Neuronal stem cell (in vitro differentiated cells): ENCODE measurements at regions not wholly inside any gene's neighbourhood (a gene's known extent, or its start where the extent isn't known, plus 50 kb on each side); places are given as distances from the start of the nearest gene placed in this dataset.

ENCODE experiments used
- DNase-seq: peaks from one replicate; pipeline ENCODE4 v3.0.0-alpha.2; 2013; ENCODE audit warnings: low spot score
- H2AFZ ChIP-seq: one replicate; pipeline ENCODE4 v1.6.1; 2013; ENCODE audit warnings: mild to moderate bottlenecking, low read length, inconsistent platforms
- H2AK5ac ChIP-seq: 2 replicates; pipeline ENCODE4 v1.6.1; 2013; ENCODE audit warnings: low read depth, mild to moderate bottlenecking, inconsistent platforms, low read length, moderate library complexity, mixed read lengths
- H2BK120ac ChIP-seq: 2 replicates; pipeline ENCODE4 v1.6.1; 2013; ENCODE audit warnings: low read depth, mild to moderate bottlenecking, inconsistent platforms, low read length, moderate library complexity, mixed read lengths
- H2BK12ac ChIP-seq: one replicate; pipeline ENCODE4 v1.6.1; 2013; ENCODE audit warnings: low read length, inconsistent platforms
- H2BK15ac ChIP-seq: 2 replicates; pipeline ENCODE4 v1.6.1; 2013; ENCODE audit warnings: mild to moderate bottlenecking, low read length, inconsistent platforms, mixed read lengths
- H2BK5ac ChIP-seq: one replicate; pipeline ENCODE4 v1.6.1; 2013; ENCODE audit warnings: inconsistent platforms, mild to moderate bottlenecking, low read length, moderate library complexity
- H3K14ac ChIP-seq: one replicate; pipeline ENCODE4 v1.6.1; 2013; ENCODE audit warnings: low read length, inconsistent platforms
- H3K18ac ChIP-seq: 2 replicates; pipeline ENCODE4 v1.6.1; 2013; ENCODE audit warnings: low read length, inconsistent platforms
- H3K23ac ChIP-seq: 2 replicates; pipeline ENCODE4 v1.6.1; 2013; ENCODE audit warnings: low read depth, mild to moderate bottlenecking, mixed read lengths, low read length, inconsistent platforms; ENCODE audit not compliant: poor library complexity
- H3K27ac ChIP-seq: replicated peaks from 3 replicates; pipeline ENCODE4 v1.5.1; 2013; ENCODE audit warnings: low read length, inconsistent platforms
- H3K27me3 ChIP-seq, 3 experiments: 2 replicates each; pipeline ENCODE4 v1.6.1; 2013; ENCODE audit warnings: low read length in 3 of 3, mild to moderate bottlenecking in 2 of 3, inconsistent platforms in 1 of 3, low read depth in 1 of 3, mixed read lengths in 1 of 3, moderate library complexity in 1 of 3; ENCODE audit not compliant: control insufficient read depth in 3 of 3, insufficient read depth in 3 of 3
- H3K36me3 ChIP-seq, 2 donors: replicated peaks in 1 of 2; 2 replicates each; pipeline ENCODE4 v1.6.1; 2013; ENCODE audit warnings: low read length in 2 of 2; ENCODE audit not compliant: control insufficient read depth in 2 of 2, insufficient read depth in 2 of 2
- H3K4ac ChIP-seq: 2 replicates; pipeline ENCODE4 v1.6.1; 2013; ENCODE audit warnings: inconsistent platforms, mild to moderate bottlenecking, low read length, moderate library complexity
- H3K4me1 ChIP-seq, 2 donors: 1 replicate in 1 of 2; 2 replicates in 1 of 2; pipeline ENCODE4 v1.6.1; 2013; ENCODE audit warnings: low read length in 2 of 2, low read depth in 1 of 2; ENCODE audit not compliant: control insufficient read depth in 2 of 2, insufficient read depth in 1 of 2
- H3K4me2 ChIP-seq: one replicate; pipeline ENCODE4 v1.6.1; 2013; ENCODE audit warnings: mild to moderate bottlenecking, low read length, inconsistent platforms; ENCODE audit not compliant: insufficient read depth, poor library complexity, severe bottlenecking
- H3K4me3 ChIP-seq, 2 donors: 2 replicates each; pipeline ENCODE4 v1.5.1; 2013; ENCODE audit warnings: low read length in 2 of 2, mild to moderate bottlenecking in 2 of 2, inconsistent platforms in 1 of 2, moderate library complexity in 1 of 2
- H3K79me1 ChIP-seq: one replicate; pipeline ENCODE4 v1.6.1; 2013; ENCODE audit warnings: low read depth, mild to moderate bottlenecking, inconsistent platforms, low read length, moderate library complexity
- H3K9ac ChIP-seq: one replicate; pipeline ENCODE4 v1.6.1; 2013; ENCODE audit warnings: mild to moderate bottlenecking, low read depth, low read length, inconsistent platforms; ENCODE audit not compliant: poor library complexity
- H3K9me3 ChIP-seq, 2 donors: replicated peaks in 1 of 2; 2 replicates each; pipeline versions ENCODE3 to v1.6.1; 2013; ENCODE audit warnings: low read length in 2 of 2, mild to moderate bottlenecking in 2 of 2, inconsistent platforms in 1 of 2, low read depth in 1 of 2, mixed read lengths in 1 of 2, moderate library complexity in 1 of 2; ENCODE audit not compliant: control insufficient read depth in 2 of 2, insufficient read depth in 1 of 2
- H4K8ac ChIP-seq: one replicate; pipeline ENCODE4 v1.6.1; 2013; ENCODE audit warnings: low read depth, mild to moderate bottlenecking, inconsistent platforms, low read length, moderate library complexity
- H4K91ac ChIP-seq: one replicate; pipeline ENCODE4 v1.6.1; 2013; ENCODE audit warnings: low read length, low read depth, mild to moderate bottlenecking, inconsistent platforms; ENCODE audit not compliant: poor library complexity
- WGBS, 2 donors: extraction: QIAGEN DNeasy Blood & Tissue Kit; methylation state at CpG; one replicate each; pipeline ENCODE4 v1.1.7; 2013; ENCODE audit warnings: missing lambda C conversion rate in 2 of 2, mixed read lengths in 1 of 2; ENCODE audit not compliant: insufficient read length in 2 of 2, insufficient replicate concordance in 1 of 2; ENCODE audit errors: extremely low coverage in 2 of 2; 5-methylcytosine and 5-hydroxymethylcytosine counted together

- Histone ChIP-seq H3K9me3 (no peaks in the 10 kb centered on the region), H3K4me3 (no peak overlapping the region), H2BK120ac (no peak overlapping the region), H3K23ac (no peak overlapping the region), H3K36me3 (peaks cover 0 to 3% of the 10 kb centered on the region in 2 donors), H2BK5ac (no peak overlapping the region), H3K4ac (no peak overlapping the region), H2BK15ac (no peak overlapping the region), H3K79me1 (no peaks in the 10 kb centered on the region), H3K14ac (no peak overlapping the region), H2BK12ac (no peak overlapping the region), H3K4me1 (no peaks in the 10 kb centered on the region), H4K91ac (no peak overlapping the region), H3K4me2 (no peak overlapping the region), H4K8ac (no peak overlapping the region), H3K18ac (no peak overlapping the region), H3K27ac (no peak overlapping the region), H2AK5ac (no peak overlapping the region), H3K9ac (no peak overlapping the region), H3K27me3 (peaks cover 0 to 2% (median 0%) of the 10 kb centered on the region in 3 experiments), H2AFZ (no peak overlapping the region)
- no peak for DNase-seq
- no CpG with 5 or more reads among the region's 8 CpGs for WGBS, 2 donors
Measured at GRCh38 chr1:38524025-38524641, 335.4 kb downstream of the RRAGC start.

DNA sequence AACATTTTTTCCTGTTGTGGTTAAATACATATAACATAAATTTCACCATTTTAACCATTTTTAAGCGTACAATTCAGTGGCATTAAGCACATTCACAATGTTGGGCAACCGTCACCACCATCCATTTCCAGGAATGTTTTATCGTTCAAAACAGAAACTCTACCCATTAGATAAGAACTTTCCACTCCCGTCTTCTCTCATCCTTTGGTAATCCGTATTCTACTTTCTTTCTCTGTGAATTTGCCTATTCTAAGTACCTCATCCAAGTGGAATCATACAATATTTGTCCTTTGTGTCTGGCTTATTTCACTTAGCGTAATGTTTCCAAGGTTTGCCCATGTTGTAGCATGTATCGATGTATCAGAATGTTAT lies 336.0 kb downstream of the RRAGC start:
- no peak overlapping the region for H2BK12ac ChIP-seq
- H3K9me3 ChIP-seq = no peaks in the 10 kb centered on the region
- no peak overlapping the region for H3K4ac ChIP-seq
- H3K9ac ChIP-seq = no peak overlapping the region
- DNase-seq = no peak
- H3K18ac ChIP-seq = no peak overlapping the region
- H2BK15ac ChIP-seq = no peak overlapping the region
- H3K79me1 ChIP-seq = no peaks in the 10 kb centered on the region
- H3K4me3 ChIP-seq = no peak overlapping the region
- peaks cover 0 to 2% (median 0%) of the 10 kb centered on the region in 3 experiments for H3K27me3 ChIP-seq
- no peak overlapping the region for H4K91ac ChIP-seq
- no peak overlapping the region for H4K8ac ChIP-seq
- H2BK5ac ChIP-seq = no peak overlapping the region
- no peak overlapping the region for H3K14ac ChIP-seq
- H3K36me3 ChIP-seq = peaks cover 0 to under 1% of the 10 kb centered on the region in 2 donors
- no peaks in the 10 kb centered on the region for H3K4me1 ChIP-seq
- H3K27ac ChIP-seq = no peak overlapping the region
- no peak overlapping the region for H2AK5ac ChIP-seq
- WGBS, 2 donors = no CpG with 5 or more reads among the region's 7 CpGs
- H2BK120ac ChIP-seq = no peak overlapping the region
- H3K23ac ChIP-seq = no peak overlapping the region
- H2AFZ ChIP-seq = no peak overlapping the region
- H3K4me2 ChIP-seq = no peak overlapping the region

- Histone ChIP-seq H3K23ac (no peak overlapping the region), H3K4ac (no peak overlapping the region), H3K27me3 (peaks cover 0 to 2% (median 0%) of the 10 kb centered on the region in 3 experiments), H3K4me1 (no peaks in the 10 kb centered on the region), H4K91ac (no peak overlapping the region), H2BK5ac (no peak overlapping the region), H3K9ac (no peak overlapping the region), H3K9me3 (no peaks in the 10 kb centered on the region), H2AK5ac (no peak overlapping the region), H3K79me1 (no peaks in the 10 kb centered on the region), H3K4me3 (no peak overlapping the region), H3K18ac (no peak overlapping the region), H3K4me2 (no peak overlapping the region), H3K36me3 (no peaks in the 10 kb centered on the region), H2BK120ac (no peak overlapping the region), H3K27ac (no peak overlapping the region), H3K14ac (no peak overlapping the region), H2AFZ (no peak overlapping the region), H2BK15ac (no peak overlapping the region), H2BK12ac (no peak overlapping the region), H4K8ac (no peak overlapping the region)
- WGBS, 2 donors = no CpG with 5 or more reads among the region's 10 CpGs
- DNase-seq = no peak
Measured at GRCh38 chr1:38522915-38523567, 336.5 kb downstream of the RRAGC start.

DNA sequence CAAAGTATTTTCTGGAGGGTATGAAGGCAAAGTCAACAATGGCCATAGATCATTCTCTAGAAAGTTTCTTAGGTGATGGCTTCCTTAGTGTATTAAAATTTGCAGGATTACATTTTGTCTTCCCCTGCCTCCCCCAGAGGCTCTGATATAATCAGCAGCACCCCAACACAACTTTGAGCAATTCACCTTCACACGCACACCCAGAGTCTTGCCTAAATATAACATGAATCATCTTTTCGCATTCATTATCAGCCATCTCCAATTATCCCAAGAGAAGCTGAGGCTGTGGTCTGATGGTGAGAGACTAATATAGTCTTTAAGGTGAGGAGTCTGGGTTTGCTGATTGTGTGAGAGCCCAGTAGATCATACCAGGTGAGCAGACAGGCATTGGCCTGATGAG lies 343.0 kb downstream of the RRAGC start:
- no peak overlapping the region for H2BK12ac ChIP-seq
- no peak overlapping the region for H3K18ac ChIP-seq
- H3K4ac ChIP-seq = no peak overlapping the region
- no peak overlapping the region for H4K8ac ChIP-seq
- no peak overlapping the region for H2AFZ ChIP-seq
- no peak overlapping the region for H3K4me3 ChIP-seq
- no peak overlapping the region for H2BK5ac ChIP-seq
- H3K14ac ChIP-seq = no peak overlapping the region
- H3K36me3 ChIP-seq = no peaks in the 10 kb centered on the region
- no peaks in the 10 kb centered on the region for H3K9me3 ChIP-seq
- H2AK5ac ChIP-seq = no peak overlapping the region
- H3K27me3 ChIP-seq = peaks cover 0 to under 1% (median 0%) of the 10 kb centered on the region in 3 experiments
- no peak overlapping the region for H2BK15ac ChIP-seq
- no peak overlapping the region for H3K4me2 ChIP-seq
- H3K27ac ChIP-seq = no peak overlapping the region
- peaks cover 0 to 7% of the 10 kb centered on the region in 2 donors for H3K4me1 ChIP-seq
- no peak overlapping the region for H3K9ac ChIP-seq
- H3K23ac ChIP-seq = no peak overlapping the region
- no peaks in the 10 kb centered on the region for H3K79me1 ChIP-seq
- DNase-seq = no peak
- WGBS, 2 donors = no CpG with 5 or more reads among the region's 2 CpGs
- no peak overlapping the region for H2BK120ac ChIP-seq
- H4K91ac ChIP-seq = no peak overlapping the region
